ENCODE measurements at regions not wholly inside any gene's neighbourhood (a gene's known extent, or its start where the extent isn't known, plus 50 kb on each side); places are given as distances from the start of the nearest gene placed in this dataset.

DNA sequence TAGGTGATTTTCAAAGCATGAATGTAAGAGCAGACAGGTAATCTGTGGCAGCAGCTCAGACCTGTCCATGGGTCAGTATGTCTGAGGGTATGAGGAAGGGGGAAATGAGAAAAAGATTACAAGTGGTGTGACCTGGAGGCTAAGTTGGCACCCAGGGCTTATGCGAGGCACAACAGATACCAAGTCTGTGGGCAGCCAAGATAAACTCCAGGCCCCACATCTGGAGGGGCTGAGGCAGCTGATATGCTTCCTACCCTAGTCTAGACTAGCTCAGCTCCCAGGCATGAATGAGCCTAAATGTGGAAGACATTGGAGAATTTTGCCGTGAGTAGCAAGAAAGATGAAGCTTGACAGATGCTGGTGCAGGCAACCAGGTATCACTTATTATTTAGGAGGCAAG lies 151.7 kb downstream of the PIK3R1 start:
- TF ChIP-seq EZH2phosphoT487 (IDR thresholded peaks at IDR 0.05; ENCODE audit: borderline replicate concordance, low read length) = no peak
- TF ChIP-seq, protein P1, sequence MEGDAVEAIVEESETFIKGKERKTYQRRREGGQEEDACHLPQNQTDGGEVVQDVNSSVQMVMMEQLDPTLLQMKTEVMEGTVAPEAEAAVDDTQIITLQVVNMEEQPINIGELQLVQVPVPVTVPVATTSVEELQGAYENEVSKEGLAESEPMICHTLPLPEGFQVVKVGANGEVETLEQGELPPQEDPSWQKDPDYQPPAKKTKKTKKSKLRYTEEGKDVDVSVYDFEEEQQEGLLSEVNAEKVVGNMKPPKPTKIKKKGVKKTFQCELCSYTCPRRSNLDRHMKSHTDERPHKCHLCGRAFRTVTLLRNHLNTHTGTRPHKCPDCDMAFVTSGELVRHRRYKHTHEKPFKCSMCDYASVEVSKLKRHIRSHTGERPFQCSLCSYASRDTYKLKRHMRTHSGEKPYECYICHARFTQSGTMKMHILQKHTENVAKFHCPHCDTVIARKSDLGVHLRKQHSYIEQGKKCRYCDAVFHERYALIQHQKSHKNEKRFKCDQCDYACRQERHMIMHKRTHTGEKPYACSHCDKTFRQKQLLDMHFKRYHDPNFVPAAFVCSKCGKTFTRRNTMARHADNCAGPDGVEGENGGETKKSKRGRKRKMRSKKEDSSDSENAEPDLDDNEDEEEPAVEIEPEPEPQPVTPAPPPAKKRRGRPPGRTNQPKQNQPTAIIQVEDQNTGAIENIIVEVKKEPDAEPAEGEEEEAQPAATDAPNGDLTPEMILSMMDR (IDR thresholded peaks at IDR 0.05; ENCODE audit: low read depth, low read length, poor library complexity, severe bottlenecking) = no peak
- H3K27ac ChIP-seq (ENCODE audit: low read depth, low read length) = no peak overlapping the region
- no peaks in the 10 kb centered on the region for H3K9me3 ChIP-seq (ENCODE audit: control insufficient read depth, insufficient read depth, low read length)
- no peaks in the 10 kb centered on the region for H3K27me3 ChIP-seq (ENCODE audit: control insufficient read depth, low read length)
- peaks cover 9% of the 10 kb centered on the region for H3K4me1 ChIP-seq (ENCODE audit: control insufficient read depth, low read length)
- no peak overlapping the region for H3K4me3 ChIP-seq (ENCODE audit: low read length)
- no peaks in the 10 kb centered on the region for H4K20me1 ChIP-seq (ENCODE audit: control insufficient read depth, insufficient read depth, low read depth, low read length)
- H3K36me3 ChIP-seq (ENCODE audit: control insufficient read depth, low read length) = no peaks in the 10 kb centered on the region
- no peak overlapping the region for H3K4me2 ChIP-seq (ENCODE audit: low read length)
- no peaks in the 10 kb centered on the region for H3K9me2 ChIP-seq (replicated peaks; ENCODE audit: control insufficient read depth, low read length)
- H3K79me2 ChIP-seq (ENCODE audit: control insufficient read depth, low read length) = no peaks in the 10 kb centered on the region
- no peaks in the 10 kb centered on the region for H3F3A ChIP-seq (ENCODE audit: control insufficient read depth, insufficient read depth)

DNA sequence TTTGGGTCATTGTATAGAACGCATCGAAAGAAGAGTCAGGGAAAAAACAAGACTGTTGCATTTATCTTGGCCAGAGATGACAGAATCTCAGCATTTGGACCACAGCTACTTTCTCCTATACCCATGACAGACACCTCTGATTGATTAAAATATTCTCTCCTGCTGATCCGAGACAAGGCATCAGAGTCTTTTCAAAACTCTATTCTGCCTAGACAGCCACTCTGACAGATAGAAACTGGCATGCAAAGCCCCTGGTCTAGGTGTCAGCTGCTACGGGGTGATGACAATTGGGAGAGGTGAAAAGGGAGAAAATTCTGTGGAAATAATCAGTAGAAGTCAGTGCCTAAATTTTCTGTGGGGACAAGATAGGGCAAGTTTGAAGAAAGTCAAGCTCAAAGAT lies 152.2 kb downstream of the PIK3R1 start:
- no peaks in the 10 kb centered on the region for H4K20me1 ChIP-seq (ENCODE audit: control insufficient read depth, insufficient read depth, low read depth, low read length)
- no peaks in the 10 kb centered on the region for H3K79me2 ChIP-seq (ENCODE audit: control insufficient read depth, low read length)
- H3K27ac ChIP-seq (ENCODE audit: low read depth, low read length) = no peak overlapping the region
- no peaks in the 10 kb centered on the region for H3K9me3 ChIP-seq (ENCODE audit: control insufficient read depth, insufficient read depth, low read length)
- H3K36me3 ChIP-seq (ENCODE audit: control insufficient read depth, low read length) = no peaks in the 10 kb centered on the region
- H3F3A ChIP-seq (ENCODE audit: control insufficient read depth, insufficient read depth) = no peaks in the 10 kb centered on the region
- no peak for TF ChIP-seq EZH2phosphoT487 (IDR thresholded peaks at IDR 0.05; ENCODE audit: borderline replicate concordance, low read length)
- TF ChIP-seq, protein P1 (IDR thresholded peaks at IDR 0.05; ENCODE audit: low read depth, low read length, poor library complexity, severe bottlenecking) = no peak
- no peaks in the 10 kb centered on the region for H3K9me2 ChIP-seq (replicated peaks; ENCODE audit: control insufficient read depth, low read length)
- no peak overlapping the region for H3K4me2 ChIP-seq (ENCODE audit: low read length)
- peaks cover 9% of the 10 kb centered on the region for H3K4me1 ChIP-seq (ENCODE audit: control insufficient read depth, low read length)
- H3K27me3 ChIP-seq (ENCODE audit: control insufficient read depth, low read length) = no peaks in the 10 kb centered on the region
- H3K4me3 ChIP-seq (ENCODE audit: low read length) = no peak overlapping the region

DNA sequence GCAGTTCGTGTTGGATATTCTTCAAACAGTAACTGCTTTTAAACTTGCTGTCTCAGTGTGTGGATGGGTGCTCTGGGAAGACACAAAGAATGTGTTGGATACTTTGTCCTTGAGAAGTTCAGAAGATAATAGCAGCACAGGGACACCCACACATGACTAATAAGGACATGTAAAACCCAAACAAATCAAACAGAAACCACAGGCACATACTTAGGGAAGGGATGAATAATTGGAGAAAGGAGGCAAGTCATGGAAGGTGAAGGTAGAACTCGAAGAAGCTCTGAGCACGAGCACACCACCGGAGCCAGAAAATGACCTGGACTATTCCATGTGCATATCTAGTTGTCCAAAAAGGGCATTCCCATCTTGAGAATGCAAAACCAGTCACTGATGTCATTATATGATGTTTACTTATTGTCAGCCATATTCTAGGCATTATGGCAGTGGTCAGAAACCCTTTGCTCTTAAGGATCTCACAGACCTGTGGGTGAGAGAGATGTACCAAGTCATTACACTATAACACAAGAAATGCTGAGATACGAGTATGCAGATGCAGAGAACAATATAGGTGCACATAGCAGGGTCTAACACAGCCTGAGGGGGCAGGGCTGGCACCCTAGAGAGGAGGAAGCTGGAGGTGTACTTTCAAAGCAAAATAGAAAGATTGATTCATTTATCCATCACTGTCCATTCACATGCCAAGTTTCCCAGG lies 152.9 kb downstream of the PIK3R1 start:
- Histone ChIP-seq H3K36me3 (ENCODE audit: control insufficient read depth, low read length) (no peaks in the 10 kb centered on the region), H3K27me3 (ENCODE audit: control insufficient read depth, low read length) (no peaks in the 10 kb centered on the region), H3K4me1 (ENCODE audit: control insufficient read depth, low read length) (peaks cover 9% of the 10 kb centered on the region), H3K4me2 (ENCODE audit: low read length) (no peak overlapping the region), H3K9me3 (ENCODE audit: control insufficient read depth, insufficient read depth, low read length) (no peaks in the 10 kb centered on the region), H3K27ac (ENCODE audit: low read depth, low read length) (no peak overlapping the region), H3K9me2 (replicated peaks; ENCODE audit: control insufficient read depth, low read length) (no peaks in the 10 kb centered on the region), H3K79me2 (ENCODE audit: control insufficient read depth, low read length) (no peaks in the 10 kb centered on the region), H3K4me3 (ENCODE audit: low read length) (no peak overlapping the region), H3F3A (ENCODE audit: control insufficient read depth, insufficient read depth) (no peaks in the 10 kb centered on the region), H4K20me1 (ENCODE audit: control insufficient read depth, insufficient read depth, low read depth, low read length) (no peaks in the 10 kb centered on the region)
- TF ChIP-seq, protein P1 (IDR thresholded peaks at IDR 0.05; ENCODE audit: low read depth, low read length, poor library complexity, severe bottlenecking) = no peak
- no peak for TF ChIP-seq EZH2phosphoT487 (IDR thresholded peaks at IDR 0.05; ENCODE audit: borderline replicate concordance, low read length)

Measured in DOHH2 (cell line).